Fibroblast of skin of scalp (primary cell): ENCODE measurements at regions not wholly inside any gene's neighbourhood (a gene's known extent, or its start where the extent isn't known, plus 50 kb on each side); places are given as distances from the start of the nearest gene placed in this dataset.
"Not testable (repeated sequence)": the region's sequence is repeated elsewhere in the genome, so short reads cannot be mapped to it uniquely, and the experiment has no call there.

Source experiments
- DNase-seq: peaks from one replicate; pipeline ENCODE4 v3.0.0-alpha.2; 2013

- no peak for DNase-seq
These were observed 487.3 kb downstream of the BRD1 start for GRCh38 chr22:49340406-49340805.

- DNase-seq: not testable (repeated sequence)
These were observed 491.2 kb downstream of the BRD1 start for GRCh38 chr22:49336483-49336882.

GRCh38 chr22:49334976-49335375 is 492.7 kb downstream of the BRD1 start:
- DNase-seq: no peak

- DNase-seq: no peak
These were observed 493.3 kb downstream of the BRD1 start for GRCh38 chr22:49334449-49334789.

GRCh38 chr22:49333206-49333605 is 494.5 kb downstream of the BRD1 start:
- DNase-seq: no peak

GRCh38 chr22:49332691-49333090 is 495.0 kb downstream of the BRD1 start:
- DNase-seq: no peak

- DNase-seq: no peak
These were observed 495.8 kb downstream of the BRD1 start for GRCh38 chr22:49331878-49332277.

GRCh38 chr22:49331223-49331815 is 496.4 kb downstream of the BRD1 start:
- DNase-seq: no peak

- DNase-seq: no peak
These were observed 497.1 kb downstream of the BRD1 start for GRCh38 chr22:49330421-49331222.

GRCh38 chr22:49329636-49330035 is 498.0 kb downstream of the BRD1 start:
- DNase-seq: no peak

GRCh38 chr22:49328630-49329405 is 498.9 kb downstream of the BRD1 start:
- no peak for DNase-seq

GRCh38 chr22:49328118-49328475 is 499.6 kb downstream of the BRD1 start:
- no peak for DNase-seq

GRCh38 chr22:49327411-49328117 is 500.1 kb downstream of the BRD1 start:
- no peak for DNase-seq

- no peak for DNase-seq
These were observed 501.1 kb downstream of the BRD1 start for GRCh38 chr22:49326558-49326957.

GRCh38 chr22:49325531-49326395 is 501.9 kb downstream of the BRD1 start:
- DNase-seq: no peak

- DNase-seq: no peak
These were observed 502.9 kb downstream of the BRD1 start for GRCh38 chr22:49324527-49325491.

- no peak for DNase-seq
These were observed 503.8 kb downstream of the BRD1 start for GRCh38 chr22:49323751-49324415.

GRCh38 chr22:49322861-49323622 is 504.6 kb downstream of the BRD1 start:
- no peak for DNase-seq

GRCh38 chr22:49322231-49322630 is 505.4 kb downstream of the BRD1 start:
- no peak for DNase-seq
